ENCODE measurements at regions not wholly inside any gene's neighbourhood (a gene's known extent, or its start where the extent isn't known, plus 50 kb on each side); places are given as distances from the start of the nearest gene placed in this dataset.

DNA sequence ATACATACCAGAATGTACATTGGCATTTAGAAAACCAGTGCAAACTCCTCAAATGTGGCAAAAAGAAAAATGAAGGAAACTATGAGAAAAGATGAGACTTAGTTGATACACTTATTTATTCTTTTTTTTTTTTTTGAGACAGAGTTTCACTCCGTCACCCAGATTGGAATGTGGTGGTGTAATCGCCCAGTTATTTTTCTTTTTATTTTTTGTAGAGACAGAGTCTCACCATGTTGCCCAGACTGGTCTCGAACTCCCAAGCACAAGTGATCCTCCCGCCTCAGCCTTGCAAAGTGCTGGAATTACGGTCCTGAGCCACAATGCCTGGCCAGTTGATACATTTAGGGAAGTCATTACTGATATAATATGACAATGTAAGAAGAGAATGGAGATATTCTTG, 274.2 kb upstream of the LRATD1 start:
- TF ChIP-seq FOSL1 (CRISPR knock-in tag; IDR thresholded peaks at IDR 0.05; ENCODE audit: borderline replicate concordance) = no peak
- TF ChIP-seq NFATC3 (CRISPR knock-in tag; IDR thresholded peaks at IDR 0.05) = no peak
- TF ChIP-seq, protein P1, sequence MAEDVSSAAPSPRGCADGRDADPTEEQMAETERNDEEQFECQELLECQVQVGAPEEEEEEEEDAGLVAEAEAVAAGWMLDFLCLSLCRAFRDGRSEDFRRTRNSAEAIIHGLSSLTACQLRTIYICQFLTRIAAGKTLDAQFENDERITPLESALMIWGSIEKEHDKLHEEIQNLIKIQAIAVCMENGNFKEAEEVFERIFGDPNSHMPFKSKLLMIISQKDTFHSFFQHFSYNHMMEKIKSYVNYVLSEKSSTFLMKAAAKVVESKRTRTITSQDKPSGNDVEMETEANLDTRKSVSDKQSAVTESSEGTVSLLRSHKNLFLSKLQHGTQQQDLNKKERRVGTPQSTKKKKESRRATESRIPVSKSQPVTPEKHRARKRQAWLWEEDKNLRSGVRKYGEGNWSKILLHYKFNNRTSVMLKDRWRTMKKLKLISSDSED (CRISPR knock-in tag; IDR thresholded peaks at IDR 0.05) = no peak
- TF ChIP-seq PPARG (CRISPR knock-in tag; conservative IDR thresholded peaks at IDR 0.05) = no peak
- no peak for TF ChIP-seq TCF7 (IDR thresholded peaks at IDR 0.05; ENCODE audit: low read depth)
- no peak for TF ChIP-seq TAF1 (CRISPR knock-in tag; IDR thresholded peaks at IDR 0.05)
- no peak for TF ChIP-seq FOXM1 (CRISPR knock-in tag; IDR thresholded peaks at IDR 0.05)
- TF ChIP-seq ZNF24 (IDR thresholded peaks at IDR 0.05) = no peak
- no peak for TF ChIP-seq TBL1XR1 (IDR thresholded peaks at IDR 0.05; ENCODE audit: borderline replicate concordance, low read length, partially characterized antibody)
- no peak for TF ChIP-seq SMARCC2 (IDR thresholded peaks at IDR 0.05)

All from HepG2 (cell line).